Astrocyte of the cerebellum (primary cell): ENCODE measurements at regions not wholly inside any gene's neighbourhood (a gene's known extent, or its start where the extent isn't known, plus 50 kb on each side); places are given as distances from the start of the nearest gene placed in this dataset.
A peak's percentile ranks its signal among the peaks of the same experiment; 100 is the strongest.

ENCODE experiments used
- DNase-seq: peaks from one replicate; pipeline ENCODE4 v3.0.0-alpha.2; 2011; ENCODE audit warnings: low read depth
- H3K4me3 ChIP-seq: 2 replicates; pipeline ENCODE4 v1.5.1; 2011; ENCODE audit warnings: mild to moderate bottlenecking, low read depth, low read length, moderate library complexity
- CTCF ChIP-seq: IDR thresholded peaks from 2 replicates; pipeline ENCODE4 v1.5.1; 2012; ENCODE audit warnings: low read length, low read depth, moderate library complexity, mild to moderate bottlenecking; ENCODE audit errors: missing control alignments
- in situ Hi-C: cut with HindIII; loops from 2 replicates; pipeline ENCODE4 v1.10.0; 2017; ENCODE audit warnings: low sequenced_read_pairs

GRCh38 chr5:28215091-28215490, 1176.7 kb upstream of the CDH9 start:
- in situ Hi-C loops, result no loop called here
- TF ChIP-seq CTCF, result no peak
- DNase-seq, result no peak
- no peak overlapping the region for H3K4me3 ChIP-seq

- no peak overlapping the region for H3K4me3 ChIP-seq
- no peak for DNase-seq
- in situ Hi-C loops, result no loop called here
- TF ChIP-seq CTCF, result no peak
These were observed 1175.9 kb upstream of the CDH9 start for GRCh38 chr5:28214292-28214691.

GRCh38 chr5:28208356-28208755, 1170.0 kb upstream of the CDH9 start:
- no peak for TF ChIP-seq CTCF
- H3K4me3 ChIP-seq, result no peak overlapping the region
- peak; percentile 64 for DNase-seq
- in situ Hi-C loops, result no loop called here

- H3K4me3 ChIP-seq, result no peak overlapping the region
- in situ Hi-C loops, result no loop called here
- no peak for TF ChIP-seq CTCF
- DNase-seq, result no peak
These were observed 1151.6 kb upstream of the CDH9 start for GRCh38 chr5:28190011-28190410.

- TF ChIP-seq CTCF, result no peak
- H3K4me3 ChIP-seq, result no peak overlapping the region
- in situ Hi-C loops, result no loop called here
These were observed 1136.3 kb upstream of the CDH9 start for GRCh38 chr5:28174691-28175090.

GRCh38 chr5:28165096-28165495, 1126.7 kb upstream of the CDH9 start:
- H3K4me3 ChIP-seq, result no peak overlapping the region
- in situ Hi-C loops, result no loop called here
- TF ChIP-seq CTCF, result no peak
- DNase-seq, result peak; percentile 70

More at GRCh38 chr5:28174691-28175090, 1136.3 kb upstream of the CDH9 start:
- no peak for DNase-seq

GRCh38 chr5:28164568-28164967, 1126.2 kb upstream of the CDH9 start:
- in situ Hi-C loops, result no loop called here
- no peak overlapping the region for H3K4me3 ChIP-seq
- TF ChIP-seq CTCF, result no peak
- DNase-seq, result no peak
